ENCODE measurements at regions not wholly inside any gene's neighbourhood (a gene's known extent, or its start where the extent isn't known, plus 50 kb on each side); places are given as distances from the start of the nearest gene placed in this dataset.

DNA sequence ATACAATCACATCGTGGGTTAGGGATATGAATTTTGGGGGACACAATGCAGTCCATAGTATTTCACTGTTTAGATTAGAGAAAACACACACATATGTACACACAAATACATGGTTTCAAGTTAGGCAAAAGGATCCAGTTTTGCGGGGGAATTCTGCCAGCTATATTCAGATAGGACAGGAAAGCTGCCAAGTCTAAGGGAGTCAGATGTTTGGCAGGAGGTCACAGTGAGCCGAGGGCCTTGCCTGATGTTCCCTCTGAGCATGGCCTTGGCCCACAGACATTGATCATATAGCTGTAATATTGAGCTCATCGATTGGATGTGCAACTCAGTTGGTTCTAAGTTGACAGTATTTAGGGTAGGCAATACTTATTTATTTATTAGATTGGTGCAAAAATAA, 122.8 kb downstream of the ADRA2A start:
- Histone ChIP-seq H3K36me3 (ENCODE audit: control insufficient read depth, insufficient read depth, low read length) (no peaks in the 10 kb centered on the region), H3K4me1 (ENCODE audit: control insufficient read depth, insufficient read depth, low read length, poor library complexity, severe bottlenecking) (no peaks in the 10 kb centered on the region), H3K27ac (ENCODE audit: insufficient read depth, low read length, poor library complexity, severe bottlenecking) (no peak overlapping the region), H3K4me3 (ENCODE audit: insufficient read depth, low read depth, low read length, poor library complexity, severe bottlenecking) (no peak overlapping the region), H3K27me3 (replicated peaks; ENCODE audit: control insufficient read depth, insufficient read depth, low read length, poor library complexity, severe bottlenecking) (no peaks in the 10 kb centered on the region), H3K9me3 (ENCODE audit: control insufficient read depth, low read length) (no peaks in the 10 kb centered on the region)
- DNase-seq = no peak

GRCh38 chr10:111200505-111201186, 123.8 kb downstream of the ADRA2A start:
- H3K27me3 ChIP-seq (replicated peaks; ENCODE audit: control insufficient read depth, insufficient read depth, low read length, poor library complexity, severe bottlenecking) = no peaks in the 10 kb centered on the region
- H3K4me1 ChIP-seq (ENCODE audit: control insufficient read depth, insufficient read depth, low read length, poor library complexity, severe bottlenecking) = no peaks in the 10 kb centered on the region
- DNase-seq = no peak
- no peaks in the 10 kb centered on the region for H3K9me3 ChIP-seq (ENCODE audit: control insufficient read depth, low read length)
- no peak overlapping the region for H3K27ac ChIP-seq (ENCODE audit: insufficient read depth, low read length, poor library complexity, severe bottlenecking)
- H3K4me3 ChIP-seq (ENCODE audit: insufficient read depth, low read depth, low read length, poor library complexity, severe bottlenecking) = no peak overlapping the region
- no peaks in the 10 kb centered on the region for H3K36me3 ChIP-seq (ENCODE audit: control insufficient read depth, insufficient read depth, low read length)

DNA sequence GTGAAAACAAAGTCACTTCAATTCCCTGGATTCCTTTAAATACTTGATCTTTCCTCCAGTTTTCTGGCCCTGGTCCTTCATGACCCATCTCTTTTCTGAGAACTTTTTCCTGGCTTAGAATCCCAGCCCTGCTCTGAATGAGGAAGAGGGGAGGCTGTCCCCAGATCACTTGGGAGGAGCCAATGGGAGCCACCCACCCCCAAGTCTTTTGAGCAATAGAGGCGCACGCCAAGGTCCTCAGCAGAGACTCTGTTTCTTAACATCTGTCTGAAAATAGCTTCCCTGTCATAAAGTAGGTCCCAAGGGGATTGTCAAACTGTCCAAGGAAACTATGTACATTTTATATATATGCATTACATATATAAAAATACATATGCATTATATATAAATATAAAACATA, 126.8 kb downstream of the ADRA2A start:
- H3K4me1 ChIP-seq (ENCODE audit: control insufficient read depth, insufficient read depth, low read length, poor library complexity, severe bottlenecking) = no peaks in the 10 kb centered on the region
- no peaks in the 10 kb centered on the region for H3K27me3 ChIP-seq (replicated peaks; ENCODE audit: control insufficient read depth, insufficient read depth, low read length, poor library complexity, severe bottlenecking)
- no peaks in the 10 kb centered on the region for H3K9me3 ChIP-seq (ENCODE audit: control insufficient read depth, low read length)
- no peaks in the 10 kb centered on the region for H3K36me3 ChIP-seq (ENCODE audit: control insufficient read depth, insufficient read depth, low read length)
- DNase-seq = no peak
- no peak overlapping the region for H3K27ac ChIP-seq (ENCODE audit: insufficient read depth, low read length, poor library complexity, severe bottlenecking)
- no peak overlapping the region for H3K4me3 ChIP-seq (ENCODE audit: insufficient read depth, low read depth, low read length, poor library complexity, severe bottlenecking)

DNA sequence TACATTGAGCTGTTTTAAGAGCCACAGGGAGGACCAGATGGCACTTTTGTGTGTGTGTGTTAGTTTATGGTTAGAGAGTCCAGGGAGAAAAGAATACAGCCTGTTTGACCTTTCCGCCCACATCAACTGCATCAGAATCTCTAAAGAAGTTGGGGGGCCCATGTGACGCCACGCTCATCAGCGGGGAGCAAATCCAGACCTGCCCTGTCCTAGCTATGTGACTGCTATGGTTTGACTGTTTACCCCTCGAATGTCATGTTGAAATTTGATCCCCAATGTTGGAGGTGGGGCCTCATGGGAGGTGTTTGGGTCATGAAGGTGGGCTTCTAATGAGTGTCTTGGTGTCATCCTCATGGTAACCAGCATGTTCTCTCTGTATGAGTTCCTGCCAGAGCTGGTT, 128.0 kb downstream of the ADRA2A start:
- Histone ChIP-seq H3K36me3 (ENCODE audit: control insufficient read depth, insufficient read depth, low read length) (no peaks in the 10 kb centered on the region), H3K4me3 (ENCODE audit: insufficient read depth, low read depth, low read length, poor library complexity, severe bottlenecking) (no peak overlapping the region), H3K27me3 (replicated peaks; ENCODE audit: control insufficient read depth, insufficient read depth, low read length, poor library complexity, severe bottlenecking) (no peaks in the 10 kb centered on the region), H3K4me1 (ENCODE audit: control insufficient read depth, insufficient read depth, low read length, poor library complexity, severe bottlenecking) (no peaks in the 10 kb centered on the region), H3K27ac (ENCODE audit: insufficient read depth, low read length, poor library complexity, severe bottlenecking) (no peak overlapping the region), H3K9me3 (ENCODE audit: control insufficient read depth, low read length) (no peaks in the 10 kb centered on the region)
- no peak for DNase-seq

DNA sequence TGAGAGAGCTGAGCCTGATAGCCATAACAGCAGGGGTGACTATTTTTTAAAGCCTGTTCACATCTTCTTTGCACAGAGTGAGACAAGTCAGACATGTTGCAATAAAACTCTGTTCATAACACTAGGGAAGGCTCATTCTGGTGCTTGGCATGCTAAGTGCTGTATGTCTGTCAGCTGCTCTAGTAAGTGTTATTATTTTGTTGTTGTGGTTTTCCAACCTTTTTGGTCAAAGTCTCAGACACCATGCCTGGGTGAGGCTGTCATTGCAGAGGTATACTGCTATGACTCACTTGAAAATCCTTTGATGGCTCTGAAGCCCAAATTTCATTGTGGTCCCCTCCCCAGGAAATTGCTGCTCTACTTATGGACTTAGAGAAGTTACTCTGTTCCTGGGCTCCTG, 129.7 kb downstream of the ADRA2A start:
- Histone ChIP-seq H3K36me3 (ENCODE audit: control insufficient read depth, insufficient read depth, low read length) (no peaks in the 10 kb centered on the region), H3K27ac (ENCODE audit: insufficient read depth, low read length, poor library complexity, severe bottlenecking) (no peak overlapping the region), H3K9me3 (ENCODE audit: control insufficient read depth, low read length) (no peaks in the 10 kb centered on the region), H3K4me3 (ENCODE audit: insufficient read depth, low read depth, low read length, poor library complexity, severe bottlenecking) (no peak overlapping the region), H3K27me3 (replicated peaks; ENCODE audit: control insufficient read depth, insufficient read depth, low read length, poor library complexity, severe bottlenecking) (no peaks in the 10 kb centered on the region), H3K4me1 (ENCODE audit: control insufficient read depth, insufficient read depth, low read length, poor library complexity, severe bottlenecking) (no peaks in the 10 kb centered on the region)
- no peak for DNase-seq

DNA sequence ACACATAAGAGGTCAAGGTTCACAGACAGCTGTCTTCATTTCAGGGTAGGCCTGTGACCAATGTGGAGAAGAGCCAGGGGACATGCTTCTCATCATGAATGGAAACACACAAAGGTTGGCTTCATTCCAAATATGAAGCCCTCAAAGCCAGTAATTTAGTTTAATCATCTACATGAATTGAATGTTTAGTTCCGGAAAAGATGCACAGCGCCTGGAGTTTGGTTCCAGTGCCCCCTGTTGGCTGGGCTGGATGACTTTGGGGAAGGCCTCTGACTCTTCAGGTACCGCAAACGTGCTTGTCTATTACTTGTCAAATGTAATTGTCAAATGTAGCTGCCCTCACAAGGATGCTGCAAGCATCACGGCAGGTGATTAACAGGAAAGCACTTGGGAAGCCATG, 130.7 kb downstream of the ADRA2A start:
- Histone ChIP-seq H3K4me3 (ENCODE audit: insufficient read depth, low read depth, low read length, poor library complexity, severe bottlenecking) (no peak overlapping the region), H3K27me3 (replicated peaks; ENCODE audit: control insufficient read depth, insufficient read depth, low read length, poor library complexity, severe bottlenecking) (no peaks in the 10 kb centered on the region)
- DNase-seq = no peak

DNA sequence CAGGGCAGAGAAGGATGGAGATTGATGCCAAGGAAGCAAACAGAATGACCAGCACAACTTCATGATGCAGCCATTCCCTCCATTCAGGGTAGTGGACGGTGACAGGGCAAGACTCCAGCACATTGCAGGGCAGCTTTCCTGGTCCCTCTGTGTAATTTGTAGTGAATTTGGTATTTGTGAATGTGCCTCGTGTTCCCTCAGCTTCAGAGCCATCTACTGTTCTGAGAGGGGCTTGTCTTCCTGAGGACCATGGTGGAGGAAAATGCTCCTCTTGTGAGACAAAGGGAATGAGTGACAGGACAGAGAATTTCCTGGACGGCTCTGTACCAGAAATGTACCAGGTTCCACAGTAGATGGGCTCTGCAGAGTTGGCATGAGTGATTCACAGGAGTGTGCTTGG, 132.1 kb downstream of the ADRA2A start:
- Histone ChIP-seq H3K27me3 (replicated peaks; ENCODE audit: control insufficient read depth, insufficient read depth, low read length, poor library complexity, severe bottlenecking) (no peaks in the 10 kb centered on the region), H3K4me3 (ENCODE audit: insufficient read depth, low read depth, low read length, poor library complexity, severe bottlenecking) (no peak overlapping the region), H3K4me1 (ENCODE audit: control insufficient read depth, insufficient read depth, low read length, poor library complexity, severe bottlenecking) (no peaks in the 10 kb centered on the region), H3K36me3 (ENCODE audit: control insufficient read depth, insufficient read depth, low read length) (no peaks in the 10 kb centered on the region), H3K27ac (ENCODE audit: insufficient read depth, low read length, poor library complexity, severe bottlenecking) (no peak overlapping the region), H3K9me3 (ENCODE audit: control insufficient read depth, low read length) (no peaks in the 10 kb centered on the region)
- no peak for DNase-seq

More for the DNA sequence above, 130.7 kb downstream of the ADRA2A start:
- Histone ChIP-seq H3K4me1 (ENCODE audit: control insufficient read depth, insufficient read depth, low read length, poor library complexity, severe bottlenecking) (no peaks in the 10 kb centered on the region), H3K9me3 (ENCODE audit: control insufficient read depth, low read length) (no peaks in the 10 kb centered on the region), H3K27ac (ENCODE audit: insufficient read depth, low read length, poor library complexity, severe bottlenecking) (no peak overlapping the region), H3K36me3 (ENCODE audit: control insufficient read depth, insufficient read depth, low read length) (no peaks in the 10 kb centered on the region)

DNA sequence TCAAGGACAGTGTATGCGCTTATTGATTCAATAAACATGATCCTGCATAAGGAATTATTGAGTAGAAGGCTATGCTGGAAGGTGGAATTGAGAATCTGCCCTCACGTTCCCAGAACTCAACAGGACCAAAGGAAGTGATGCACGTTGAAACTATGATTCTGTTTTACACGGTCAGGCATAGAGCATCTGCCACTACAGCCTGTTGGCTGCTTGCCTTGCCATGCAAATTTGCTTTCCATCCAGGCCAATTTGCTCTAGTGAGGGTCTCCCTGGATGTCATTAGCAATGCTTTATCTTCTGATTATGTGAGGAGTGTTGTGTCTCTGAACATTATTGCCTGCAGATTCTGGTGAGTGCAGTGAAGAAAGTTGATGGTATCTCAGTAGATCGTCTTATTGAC, 132.9 kb downstream of the ADRA2A start:
- Histone ChIP-seq H3K4me3 (ENCODE audit: insufficient read depth, low read depth, low read length, poor library complexity, severe bottlenecking) (no peak overlapping the region), H3K4me1 (ENCODE audit: control insufficient read depth, insufficient read depth, low read length, poor library complexity, severe bottlenecking) (no peaks in the 10 kb centered on the region), H3K27ac (ENCODE audit: insufficient read depth, low read length, poor library complexity, severe bottlenecking) (no peak overlapping the region), H3K27me3 (replicated peaks; ENCODE audit: control insufficient read depth, insufficient read depth, low read length, poor library complexity, severe bottlenecking) (no peaks in the 10 kb centered on the region), H3K36me3 (ENCODE audit: control insufficient read depth, insufficient read depth, low read length) (no peaks in the 10 kb centered on the region), H3K9me3 (ENCODE audit: control insufficient read depth, low read length) (no peaks in the 10 kb centered on the region)
- DNase-seq = no peak

DNA sequence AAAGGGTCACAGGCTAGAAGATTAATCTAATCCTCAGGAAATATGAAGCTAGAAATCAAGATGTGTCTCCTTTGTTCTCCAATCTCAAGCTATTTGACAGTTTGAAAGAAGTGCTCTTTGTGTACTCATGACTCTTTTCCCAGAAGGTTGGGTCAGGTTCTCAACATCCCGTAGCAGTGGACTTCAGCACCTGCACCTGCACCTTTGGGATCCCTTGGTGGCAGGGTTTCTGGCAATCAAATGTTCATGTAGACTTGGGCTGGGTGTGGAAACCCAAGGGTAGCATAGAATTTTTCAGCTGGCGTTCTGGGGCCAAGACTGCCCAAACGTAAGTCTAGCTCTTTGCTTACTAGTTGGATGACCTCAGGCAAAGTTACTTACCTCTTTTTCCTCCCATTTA, 134.4 kb downstream of the ADRA2A start:
- Histone ChIP-seq H3K27me3 (replicated peaks; ENCODE audit: control insufficient read depth, insufficient read depth, low read length, poor library complexity, severe bottlenecking) (no peaks in the 10 kb centered on the region), H3K4me3 (ENCODE audit: insufficient read depth, low read depth, low read length, poor library complexity, severe bottlenecking) (no peak overlapping the region), H3K36me3 (ENCODE audit: control insufficient read depth, insufficient read depth, low read length) (no peaks in the 10 kb centered on the region), H3K4me1 (ENCODE audit: control insufficient read depth, insufficient read depth, low read length, poor library complexity, severe bottlenecking) (no peaks in the 10 kb centered on the region), H3K9me3 (ENCODE audit: control insufficient read depth, low read length) (no peaks in the 10 kb centered on the region), H3K27ac (ENCODE audit: insufficient read depth, low read length, poor library complexity, severe bottlenecking) (no peak overlapping the region)
- no peak for DNase-seq

GRCh38 chr10:111211706-111212105, 134.9 kb downstream of the ADRA2A start:
- Histone ChIP-seq H3K9me3 (ENCODE audit: control insufficient read depth, low read length) (no peaks in the 10 kb centered on the region), H3K27ac (ENCODE audit: insufficient read depth, low read length, poor library complexity, severe bottlenecking) (no peak overlapping the region), H3K4me3 (ENCODE audit: insufficient read depth, low read depth, low read length, poor library complexity, severe bottlenecking) (no peak overlapping the region), H3K27me3 (replicated peaks; ENCODE audit: control insufficient read depth, insufficient read depth, low read length, poor library complexity, severe bottlenecking) (no peaks in the 10 kb centered on the region), H3K4me1 (ENCODE audit: control insufficient read depth, insufficient read depth, low read length, poor library complexity, severe bottlenecking) (no peaks in the 10 kb centered on the region), H3K36me3 (ENCODE audit: control insufficient read depth, insufficient read depth, low read length) (no peaks in the 10 kb centered on the region)
- DNase-seq = no peak

Data from effector memory CD4-positive, alpha-beta T cell (primary cell).